Stimulated activated CD8-positive, alpha-beta memory T cell treated with anti-CD3 and anti-CD28 coated beads, Interleukin-2, amount 100 ng/mL, for 48 hours (primary cell): ENCODE measurements at regions not wholly inside any gene's neighbourhood (a gene's known extent, or its start where the extent isn't known, plus 50 kb on each side); places are given as distances from the start of the nearest gene placed in this dataset.

Experiments used
- DNase-seq, 2 donors: peaks; one replicate each; pipeline ENCODE4 v3.0.0-alpha.2; 2020; ENCODE audit warnings: low read depth in 2 of 2

GRCh38 chr1:5571438-5571837 lies 420.8 kb downstream of the NPHP4 start:
- DNase-seq: no peak

DNA sequence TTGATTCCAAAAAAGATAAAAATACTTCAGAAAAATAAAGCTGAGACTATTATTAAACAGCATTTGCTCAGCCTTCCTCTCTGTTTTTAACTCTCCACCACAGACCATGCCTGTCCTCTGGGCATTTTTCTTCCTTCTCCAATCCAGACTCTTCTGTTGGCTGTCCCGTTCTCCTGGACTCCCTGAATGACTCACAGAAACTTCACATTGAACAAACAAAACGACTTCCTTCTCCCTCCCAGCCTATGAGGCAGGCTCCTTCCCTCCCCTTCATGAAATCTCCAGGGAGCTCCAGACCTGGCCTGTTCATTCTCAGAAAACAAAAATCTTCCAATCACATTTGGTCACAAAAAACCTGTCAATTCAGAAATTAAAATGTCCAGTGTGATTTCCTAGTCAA lies 421.3 kb downstream of the NPHP4 start:
- DNase-seq: no peak

GRCh38 chr1:5568321-5568720 lies 423.9 kb downstream of the NPHP4 start:
- no peak for DNase-seq

DNA sequence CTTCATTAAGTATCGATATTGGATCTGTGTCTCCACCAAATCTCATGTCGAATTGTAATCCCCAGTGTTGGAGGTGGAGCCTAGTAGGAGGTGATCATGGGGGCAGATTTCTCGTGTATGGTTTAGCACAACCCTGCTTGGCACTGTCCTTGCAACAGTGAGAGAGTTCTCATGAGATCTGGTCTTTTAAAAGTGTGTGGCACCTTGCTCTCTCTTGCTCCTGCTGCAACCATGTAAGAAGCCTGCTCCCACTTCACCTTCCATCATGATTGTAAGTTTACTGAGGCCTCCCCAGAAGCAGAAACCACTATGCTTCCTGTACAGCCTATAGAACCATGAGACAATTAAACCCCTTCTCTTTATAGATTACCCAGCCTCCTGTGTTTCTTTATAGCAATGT lies 424.4 kb downstream of the NPHP4 start:
- no peak for DNase-seq

DNA sequence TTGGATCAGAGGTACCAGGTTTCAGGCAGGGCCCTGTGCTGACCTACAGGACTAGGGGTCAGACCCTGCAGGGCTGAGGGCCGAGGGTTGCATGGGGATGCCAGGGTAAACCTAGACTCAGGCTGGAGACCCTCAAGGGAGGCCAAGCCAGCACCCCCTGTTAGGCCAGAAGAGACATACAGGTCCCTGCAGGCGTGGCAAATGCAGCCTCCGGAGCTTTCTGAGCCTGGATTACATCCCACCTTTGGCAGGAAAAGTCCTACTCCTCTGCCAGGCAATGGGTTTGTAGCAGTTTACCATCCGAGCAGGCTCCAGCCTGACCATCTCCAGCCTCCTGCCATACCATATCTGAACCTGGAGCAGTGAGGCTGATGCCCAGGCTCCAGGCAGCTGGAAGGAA lies 425.3 kb downstream of the NPHP4 start:
- no peak for DNase-seq

GRCh38 chr1:5565281-5566125 lies 426.7 kb downstream of the NPHP4 start:
- no peak for DNase-seq

GRCh38 chr1:5564578-5565257 lies 427.5 kb downstream of the NPHP4 start:
- no peak for DNase-seq

DNA sequence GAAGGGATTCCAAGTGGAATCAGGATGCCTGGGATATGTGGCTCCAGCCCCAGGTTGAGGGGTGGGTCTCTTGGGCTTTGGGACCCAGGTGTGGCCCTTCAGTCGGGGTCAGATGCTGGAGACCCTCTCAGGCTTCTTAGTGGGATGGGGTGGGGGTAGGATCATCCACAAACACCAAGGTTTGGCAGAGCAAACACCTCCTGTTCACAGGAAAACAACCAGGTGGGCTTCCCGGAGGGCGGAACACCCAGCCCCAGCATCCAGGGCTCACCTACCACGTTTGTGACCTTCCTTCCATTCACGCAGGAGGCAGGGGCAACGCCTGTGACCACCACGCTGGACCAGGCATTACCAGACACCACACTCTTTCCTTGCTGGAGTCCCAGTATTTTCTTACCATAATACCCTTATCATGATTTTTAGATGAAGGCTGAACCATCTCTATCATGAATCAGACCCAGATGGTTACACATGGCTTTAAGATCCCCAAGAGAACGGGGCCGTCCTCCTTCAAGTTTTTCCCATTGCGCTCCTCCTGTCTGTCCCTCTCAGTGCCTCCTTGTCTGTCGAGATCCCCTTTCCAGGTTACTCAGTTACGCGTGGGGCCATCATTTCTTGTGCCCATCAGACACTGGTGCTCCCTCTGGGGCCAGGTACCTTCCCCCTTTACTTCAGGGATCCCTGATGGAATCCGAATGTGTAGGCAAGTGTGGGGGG lies 428.2 kb downstream of the NPHP4 start:
- DNase-seq: no peak

GRCh38 chr1:5562769-5563168 lies 429.5 kb downstream of the NPHP4 start:
- DNase-seq: no peak

- no peak for DNase-seq
These were observed 429.9 kb downstream of the NPHP4 start for GRCh38 chr1:5562331-5562730.

DNA sequence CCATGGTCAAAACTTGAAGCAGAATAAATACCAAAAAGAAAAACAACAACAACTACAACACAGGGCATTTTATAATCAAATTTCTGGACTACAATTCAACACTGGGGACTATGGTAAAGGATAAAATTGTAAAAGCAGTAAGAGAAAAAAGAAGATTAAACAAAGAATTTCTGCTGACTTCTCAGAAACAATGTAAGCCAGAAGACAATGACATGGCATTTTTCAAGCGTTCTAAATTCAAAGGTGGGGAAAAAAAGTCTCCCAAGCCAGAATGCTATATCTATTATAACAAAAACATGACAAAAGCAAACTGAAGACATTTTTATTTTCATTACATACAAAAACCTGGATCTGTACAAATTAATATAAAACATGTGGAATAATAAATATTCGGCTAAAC lies 433.1 kb downstream of the NPHP4 start:
- no peak for DNase-seq

GRCh38 chr1:5555853-5556252 lies 436.4 kb downstream of the NPHP4 start:
- DNase-seq: no peak

GRCh38 chr1:5554784-5555183 lies 437.4 kb downstream of the NPHP4 start:
- no peak for DNase-seq

DNA sequence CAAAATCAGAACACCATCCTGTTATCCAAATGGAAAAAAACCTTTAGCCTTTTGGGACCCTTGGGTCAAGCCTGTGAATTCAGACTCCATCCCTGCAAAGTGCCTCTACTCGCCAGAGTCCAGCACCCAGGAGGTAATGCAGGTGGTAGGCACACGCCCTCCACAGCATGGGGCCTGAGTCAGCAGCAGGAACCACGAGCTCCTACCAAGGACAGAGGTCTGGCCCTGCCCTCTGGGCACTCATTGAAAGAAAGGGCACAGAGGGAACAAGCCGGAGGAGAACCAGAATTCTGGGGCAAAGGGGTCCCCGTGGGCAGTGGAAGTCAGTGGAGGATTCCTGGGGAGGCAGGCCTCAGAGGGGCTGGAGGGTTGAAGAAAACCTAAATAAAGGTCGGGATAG lies 438.1 kb downstream of the NPHP4 start:
- DNase-seq: no peak

GRCh38 chr1:5552787-5553484 lies 439.3 kb downstream of the NPHP4 start:
- DNase-seq: no peak

- DNase-seq: no peak
These were observed 440.8 kb downstream of the NPHP4 start for GRCh38 chr1:5551274-5551975.

DNA sequence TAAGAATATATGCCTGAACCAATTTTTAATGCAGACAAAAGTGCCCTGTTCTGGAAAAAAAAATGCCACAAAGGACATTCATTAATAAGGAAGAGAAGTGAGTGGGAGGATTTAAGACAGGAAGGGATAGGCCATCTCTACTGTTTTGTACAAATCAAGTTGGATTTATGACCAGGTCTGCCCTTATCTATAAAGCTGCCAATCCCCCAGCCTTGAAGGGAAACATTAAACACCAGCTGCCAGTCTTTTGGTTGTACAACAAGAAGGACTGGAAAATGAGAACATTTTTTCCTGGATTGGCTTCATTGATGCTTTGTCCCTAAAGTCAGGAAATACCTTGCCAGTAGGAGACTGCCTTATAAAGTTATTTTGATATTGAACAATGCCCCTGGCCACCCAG lies 444.0 kb downstream of the NPHP4 start:
- DNase-seq: no peak

DNA sequence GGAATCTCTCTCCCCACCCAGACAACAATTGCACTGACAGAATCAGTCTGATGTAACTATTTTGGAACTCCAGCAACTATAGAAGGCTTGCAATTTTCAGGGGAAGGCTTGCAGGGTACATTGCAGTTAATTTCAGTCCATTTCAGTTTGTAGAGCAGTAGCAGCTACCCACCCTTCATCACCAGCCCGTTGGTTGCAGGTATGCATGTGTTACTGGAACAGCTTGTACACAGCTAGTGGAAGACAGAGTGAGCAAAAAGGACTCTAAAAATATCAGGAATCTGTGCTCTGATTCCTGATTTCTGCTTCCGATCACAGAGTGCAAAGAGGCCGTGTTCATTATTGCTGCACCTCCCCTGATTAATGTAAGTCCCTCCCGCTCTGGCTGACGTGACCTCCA lies 449.0 kb downstream of the NPHP4 start:
- DNase-seq: no peak

GRCh38 chr1:5532811-5533210 lies 459.4 kb downstream of the NPHP4 start:
- no peak for DNase-seq

DNA sequence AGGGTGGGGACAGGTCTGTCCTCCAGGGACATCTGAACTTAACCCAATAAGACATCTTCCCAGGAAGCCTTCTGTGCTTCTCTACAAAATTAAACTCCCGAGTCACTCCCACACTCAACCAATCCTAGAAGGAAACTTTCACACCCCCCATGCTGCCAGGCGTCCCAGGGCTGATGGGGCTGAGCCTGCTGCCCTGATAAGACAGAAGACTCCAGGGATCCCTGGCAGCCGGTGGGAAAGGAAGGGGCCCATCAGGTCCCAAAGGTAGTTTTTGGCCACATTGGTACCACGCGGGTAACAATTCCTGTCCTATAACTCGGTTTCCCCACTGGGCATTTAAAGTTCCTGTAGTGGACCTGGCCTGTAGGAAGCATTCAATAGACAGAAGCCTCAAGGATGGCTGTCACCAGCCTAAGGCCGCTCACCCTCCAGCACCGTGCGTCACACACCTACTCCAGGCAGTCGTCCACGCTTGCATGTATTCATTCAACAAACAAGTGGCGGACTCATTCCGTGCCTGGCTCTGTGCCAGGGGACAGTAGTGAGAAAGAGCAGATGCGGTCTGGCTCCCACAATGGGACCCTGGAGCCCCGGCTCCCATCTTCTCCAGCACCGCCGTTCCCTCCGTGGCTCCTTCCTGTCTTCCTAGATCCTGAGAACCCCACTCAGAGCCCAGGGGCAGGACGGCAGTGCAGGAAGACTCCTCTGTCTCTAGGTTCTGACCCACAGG lies 465.2 kb downstream of the NPHP4 start:
- DNase-seq: no peak

DNA sequence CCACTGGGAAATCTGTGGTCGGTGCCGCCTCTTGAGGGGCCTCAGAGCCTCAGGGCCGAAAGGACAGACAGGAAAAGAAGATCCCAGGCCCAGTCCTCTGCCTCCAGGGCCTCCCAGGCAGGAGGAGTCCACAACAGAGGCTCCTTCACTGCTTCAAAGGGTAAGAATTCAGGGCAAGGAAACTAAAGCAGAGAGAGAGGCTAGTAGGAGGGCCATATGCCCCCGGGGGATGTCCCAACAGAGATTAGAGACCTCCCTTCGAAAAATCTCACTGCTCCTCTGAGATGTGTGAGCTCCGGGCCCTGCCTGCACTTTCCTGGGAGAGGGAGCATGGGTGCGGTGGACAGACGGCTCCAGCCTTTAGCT lies 465.9 kb downstream of the NPHP4 start:
- DNase-seq: no peak
